Panc1 (cell line): ENCODE measurements at regions not wholly inside any gene's neighbourhood (a gene's known extent, or its start where the extent isn't known, plus 50 kb on each side); places are given as distances from the start of the nearest gene placed in this dataset.

Source experiments
- ATAC-seq: fragments of 200-7000 bp; cut with Tn5 transposase; 2 replicates; pipeline ENCODE4 v1.9.1; 2020; ENCODE audit warnings: mild to moderate bottlenecking, moderate library complexity
- BruUV-seq: library from RNA; stranded (reverse); fragments of 400-500 nt; replicated peaks from 2 replicates; lab custom pipeline; 2021; lab: Mats Ljungman, UMichigan
- CTCF ChIA-PET: fragments of 300-600 bp; sonication (Branson Sonifier 250); formaldehyde crosslinking; loops from one replicate; lab custom pipeline; 2022; ENCODE audit warnings: antibody characterized with exemption; lab: Charles Lee
- POLR2A ChIA-PET: fragments of 300-600 bp; sonication (Branson Sonifier 250); formaldehyde crosslinking; loops from one replicate; lab custom pipeline; 2022; ENCODE audit warnings: antibody characterized with exemption; lab: Charles Lee
- DNase-seq: peaks from one replicate; pipeline ENCODE4 v3.0.0-alpha.2; 2010; ENCODE audit warnings: low read depth, low spot score
- H3K27ac ChIP-seq: 2 replicates; pipeline ENCODE4 v1.5.1; 2011; ENCODE audit warnings: mild to moderate bottlenecking, low read length, inconsistent platforms
- H3K27me3 ChIP-seq: fragments of 200-500 bp; sonication (Bioruptor generic); 2 replicates; pipeline ENCODE4 v1.6.0; 2014; ENCODE audit warnings: low read length, inconsistent platforms; ENCODE audit not compliant: control insufficient read depth, insufficient read depth
- H3K36me3 ChIP-seq: fragments of 200-500 bp; sonication (Bioruptor generic); 2 replicates; pipeline ENCODE4 v1.5.1; 2014; ENCODE audit warnings: inconsistent platforms, mild to moderate bottlenecking, low read length, moderate library complexity; ENCODE audit not compliant: control insufficient read depth, insufficient read depth
- H3K4me1 ChIP-seq: 2 replicates; pipeline ENCODE4 v1.5.1; 2011; ENCODE audit warnings: inconsistent platforms, mild to moderate bottlenecking, low read length, moderate library complexity; ENCODE audit not compliant: control insufficient read depth, insufficient read depth
- H3K4me3 ChIP-seq, 2 experiments: 2 replicates each; pipeline ENCODE4 v1.5.1; 2011 to 2012; ENCODE audit warnings: low read depth in 2 of 2, low read length in 2 of 2, mild to moderate bottlenecking in 2 of 2, inconsistent platforms in 1 of 2, moderate library complexity in 1 of 2
- H3K9me3 ChIP-seq: fragments of 200-500 bp; sonication (Bioruptor generic); 2 replicates; pipeline ENCODE4 v1.5.1; 2014; ENCODE audit warnings: low read depth, mild to moderate bottlenecking, inconsistent platforms, low read length, moderate library complexity; ENCODE audit not compliant: control insufficient read depth, insufficient read depth
- POLR2AphosphoS5 ChIP-seq: IDR thresholded peaks from 2 replicates; pipeline ENCODE4 v1.6.1; 2012; ENCODE audit warnings: mild to moderate bottlenecking, low read depth, low read length, moderate library complexity
- SIN3A ChIP-seq: IDR thresholded peaks from 2 replicates; pipeline ENCODE4 v1.6.1; 2012; ENCODE audit warnings: low read depth, mild to moderate bottlenecking, low read length, moderate library complexity, borderline replicate concordance; ENCODE audit not compliant: insufficient read depth
- TCF7L2 ChIP-seq: IDR thresholded peaks from 2 replicates; pipeline ENCODE4 v1.6.1; 2011; ENCODE audit warnings: mild to moderate bottlenecking, low read depth, low read length, inconsistent platforms
- in situ Hi-C: cut with HindIII; loops from 2 replicates; pipeline ENCODE4 v1.10.0; 2016; ENCODE audit warnings: low sequenced_read_pairs, low pct_unique_long_range_greater_than_20kb
- intact Hi-C: fragments of 100-400 bp; cut with micrococcal nuclease; formaldehyde crosslinking; loops from one replicate; pipeline ENCODE4 v1.10.0; 2022; ENCODE audit not compliant: unreplicated experiment
- TF ChIP-seq, protein P1 (sequence below): fragments of 450-650 bp; IDR thresholded peaks from 2 replicates; pipeline ENCODE4 v1.5.1; 2017; ENCODE audit warnings: mild to moderate bottlenecking
- TF ChIP-seq, protein P2 (sequence below), 2 experiments: IDR thresholded peaks; 2 replicates each; pipeline ENCODE4 v1.6.1; 2011 to 2012; ENCODE audit warnings: low read depth in 2 of 2, control low read depth in 1 of 2, low read length in 1 of 2, mild to moderate bottlenecking in 1 of 2, moderate library complexity in 1 of 2; ENCODE audit not compliant: insufficient read depth in 1 of 2

DNA sequence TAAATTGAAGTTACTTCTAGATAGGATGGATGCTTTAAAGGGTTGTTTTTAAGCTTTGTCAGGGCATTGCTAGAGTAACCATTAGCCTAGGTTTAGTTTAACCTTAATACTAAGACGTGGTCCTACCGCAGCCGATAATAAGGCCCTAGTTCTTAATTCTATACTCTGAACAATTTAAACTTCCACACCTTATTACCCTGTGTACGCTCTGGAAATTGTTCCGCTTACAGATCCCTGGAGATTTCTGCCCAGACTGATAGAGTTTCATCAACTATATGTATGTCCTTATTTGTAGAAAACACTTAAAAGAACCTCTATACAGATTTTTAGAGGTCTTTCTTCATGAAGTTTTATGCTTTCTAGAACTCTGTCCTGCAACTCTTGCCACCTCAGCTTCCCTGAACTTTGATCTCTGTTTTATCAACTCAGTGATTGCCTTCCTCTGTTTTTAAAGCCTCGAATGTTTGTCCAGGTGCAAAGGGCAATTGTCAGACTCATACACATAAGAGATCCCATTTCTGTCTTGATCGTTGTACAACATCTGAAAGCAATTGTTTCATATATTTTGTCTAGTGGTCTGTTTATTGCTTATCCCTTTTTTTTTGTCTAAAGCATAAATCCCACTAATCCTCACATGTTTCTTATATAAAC, 71.1 kb upstream of the VCX start:
- in situ Hi-C loops, result no loop called here
- ChIA-PET CTCF (no interaction called here), POLR2A (no interaction called here)
- Histone ChIP-seq H3K36me3 (no peaks in the 10 kb centered on the region), H3K4me3 (no peak overlapping the region), H3K4me1 (no peaks in the 10 kb centered on the region), H3K9me3 (no peaks in the 10 kb centered on the region), H3K27me3 (no peaks in the 10 kb centered on the region), H3K27ac (no peak overlapping the region)
- no peak for TF ChIP-seq SIN3A
- TF ChIP-seq, protein P1, sequence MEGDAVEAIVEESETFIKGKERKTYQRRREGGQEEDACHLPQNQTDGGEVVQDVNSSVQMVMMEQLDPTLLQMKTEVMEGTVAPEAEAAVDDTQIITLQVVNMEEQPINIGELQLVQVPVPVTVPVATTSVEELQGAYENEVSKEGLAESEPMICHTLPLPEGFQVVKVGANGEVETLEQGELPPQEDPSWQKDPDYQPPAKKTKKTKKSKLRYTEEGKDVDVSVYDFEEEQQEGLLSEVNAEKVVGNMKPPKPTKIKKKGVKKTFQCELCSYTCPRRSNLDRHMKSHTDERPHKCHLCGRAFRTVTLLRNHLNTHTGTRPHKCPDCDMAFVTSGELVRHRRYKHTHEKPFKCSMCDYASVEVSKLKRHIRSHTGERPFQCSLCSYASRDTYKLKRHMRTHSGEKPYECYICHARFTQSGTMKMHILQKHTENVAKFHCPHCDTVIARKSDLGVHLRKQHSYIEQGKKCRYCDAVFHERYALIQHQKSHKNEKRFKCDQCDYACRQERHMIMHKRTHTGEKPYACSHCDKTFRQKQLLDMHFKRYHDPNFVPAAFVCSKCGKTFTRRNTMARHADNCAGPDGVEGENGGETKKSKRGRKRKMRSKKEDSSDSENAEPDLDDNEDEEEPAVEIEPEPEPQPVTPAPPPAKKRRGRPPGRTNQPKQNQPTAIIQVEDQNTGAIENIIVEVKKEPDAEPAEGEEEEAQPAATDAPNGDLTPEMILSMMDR, result no peak
- no peak for TF ChIP-seq POLR2AphosphoS5
- TF ChIP-seq, protein P2, sequence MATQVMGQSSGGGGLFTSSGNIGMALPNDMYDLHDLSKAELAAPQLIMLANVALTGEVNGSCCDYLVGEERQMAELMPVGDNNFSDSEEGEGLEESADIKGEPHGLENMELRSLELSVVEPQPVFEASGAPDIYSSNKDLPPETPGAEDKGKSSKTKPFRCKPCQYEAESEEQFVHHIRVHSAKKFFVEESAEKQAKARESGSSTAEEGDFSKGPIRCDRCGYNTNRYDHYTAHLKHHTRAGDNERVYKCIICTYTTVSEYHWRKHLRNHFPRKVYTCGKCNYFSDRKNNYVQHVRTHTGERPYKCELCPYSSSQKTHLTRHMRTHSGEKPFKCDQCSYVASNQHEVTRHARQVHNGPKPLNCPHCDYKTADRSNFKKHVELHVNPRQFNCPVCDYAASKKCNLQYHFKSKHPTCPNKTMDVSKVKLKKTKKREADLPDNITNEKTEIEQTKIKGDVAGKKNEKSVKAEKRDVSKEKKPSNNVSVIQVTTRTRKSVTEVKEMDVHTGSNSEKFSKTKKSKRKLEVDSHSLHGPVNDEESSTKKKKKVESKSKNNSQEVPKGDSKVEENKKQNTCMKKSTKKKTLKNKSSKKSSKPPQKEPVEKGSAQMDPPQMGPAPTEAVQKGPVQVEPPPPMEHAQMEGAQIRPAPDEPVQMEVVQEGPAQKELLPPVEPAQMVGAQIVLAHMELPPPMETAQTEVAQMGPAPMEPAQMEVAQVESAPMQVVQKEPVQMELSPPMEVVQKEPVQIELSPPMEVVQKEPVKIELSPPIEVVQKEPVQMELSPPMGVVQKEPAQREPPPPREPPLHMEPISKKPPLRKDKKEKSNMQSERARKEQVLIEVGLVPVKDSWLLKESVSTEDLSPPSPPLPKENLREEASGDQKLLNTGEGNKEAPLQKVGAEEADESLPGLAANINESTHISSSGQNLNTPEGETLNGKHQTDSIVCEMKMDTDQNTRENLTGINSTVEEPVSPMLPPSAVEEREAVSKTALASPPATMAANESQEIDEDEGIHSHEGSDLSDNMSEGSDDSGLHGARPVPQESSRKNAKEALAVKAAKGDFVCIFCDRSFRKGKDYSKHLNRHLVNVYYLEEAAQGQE (IDR thresholded peaks at IDR 0.05; ENCODE audit: insufficient read depth in 1 of 2, low read depth in 2 of 2, low read length in 1 of 2), result no peak
- no peak for TF ChIP-seq TCF7L2
- intact Hi-C loops, result no loop called here
- ATAC-seq, result no peak
- no peak for DNase-seq
- no TSS peak for BruUV-seq

DNA sequence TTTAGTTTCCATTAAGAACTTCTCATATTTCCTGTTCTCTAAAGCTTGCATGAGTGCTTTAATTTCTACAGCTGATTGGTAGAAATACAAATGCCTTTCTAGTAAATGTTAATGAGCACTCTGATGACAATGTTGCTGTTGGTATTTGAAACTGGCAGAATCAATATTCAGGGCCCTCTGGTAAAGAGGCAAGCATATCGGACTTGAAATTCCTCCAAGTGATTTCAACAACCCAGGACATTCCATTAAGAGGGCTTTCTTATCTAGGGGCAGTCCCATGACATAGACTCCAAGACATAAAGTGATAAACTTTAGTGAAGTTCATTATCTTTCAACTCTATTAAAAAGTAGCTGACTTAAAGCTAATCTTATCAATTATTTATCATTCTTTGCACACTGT, 83.1 kb upstream of the VCX start:
- Histone ChIP-seq H3K27me3 (no peaks in the 10 kb centered on the region), H3K9me3 (no peaks in the 10 kb centered on the region), H3K4me3 (no peak overlapping the region), H3K27ac (no peak overlapping the region), H3K36me3 (no peaks in the 10 kb centered on the region), H3K4me1 (no peaks in the 10 kb centered on the region)
- ATAC-seq (no peak), DNase-seq (no peak)
- intact Hi-C loops, result no loop called here
- ChIA-PET CTCF (no interaction called here), POLR2A (no interaction called here)
- TF ChIP-seq SIN3A, result no peak
- in situ Hi-C loops, result no loop called here
- BruUV-seq, result no TSS peak

DNA sequence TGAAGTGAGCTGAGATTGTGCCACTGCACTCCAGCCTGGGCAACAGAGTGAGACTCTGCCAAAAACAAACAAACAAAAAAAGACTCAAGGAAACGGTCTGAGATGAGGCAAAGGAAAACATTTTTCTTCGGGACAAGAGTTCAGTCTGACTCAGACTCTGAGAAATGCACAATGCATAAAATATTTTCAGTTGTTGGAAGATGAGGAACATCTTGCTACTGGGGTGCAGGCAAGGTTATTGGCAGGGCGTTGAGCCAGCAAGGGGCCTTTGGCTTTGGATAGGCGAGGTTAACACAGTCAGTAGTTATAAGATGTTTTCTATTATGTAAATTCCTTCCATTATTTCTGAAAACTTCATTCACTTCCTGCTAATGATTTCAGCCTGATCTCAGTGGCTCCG, 96.1 kb upstream of the VCX start:
- Histone ChIP-seq H3K27ac (no peak overlapping the region), H3K4me1 (no peaks in the 10 kb centered on the region), H3K9me3 (no peaks in the 10 kb centered on the region), H3K27me3 (no peaks in the 10 kb centered on the region), H3K36me3 (no peaks in the 10 kb centered on the region), H3K4me3 (no peak overlapping the region)
- intact Hi-C loops (no loop called here), in situ Hi-C loops (no loop called here)
- ATAC-seq, result no peak
- ChIA-PET POLR2A (no interaction called here), CTCF (no interaction called here)
- TF ChIP-seq, protein P2 (IDR thresholded peaks at IDR 0.05; ENCODE audit: insufficient read depth in 1 of 2, low read depth in 2 of 2, low read length in 1 of 2), result no peak
- no TSS peak for BruUV-seq
- no peak for DNase-seq
